HCT116 (cell line): ENCODE measurements at regions not wholly inside any gene's neighbourhood (a gene's known extent, or its start where the extent isn't known, plus 50 kb on each side); places are given as distances from the start of the nearest gene placed in this dataset.

Source experiments
- ATAC-seq: fragments of 200-7000 bp; cut with Tn5 transposase; 2 replicates; pipeline ENCODE4 v1.9.1; 2020; ENCODE audit warnings: mild to moderate bottlenecking, moderate library complexity
- BruUV-seq: library from RNA; stranded (reverse); fragments of 400-500 nt; replicated peaks from 2 replicates; lab custom pipeline; 2021; lab: Mats Ljungman, UMichigan
- CTCF ChIA-PET: fragments of 300-600 bp; sonication (Branson Sonifier 250); formaldehyde crosslinking; loops from one replicate; lab custom pipeline; 2021; ENCODE audit warnings: antibody characterized with exemption; lab: Charles Lee
- POLR2A ChIA-PET: fragments of 300-600, 350-600 bp; sonication (Branson Sonifier 250); formaldehyde crosslinking; loops from one replicate; lab custom pipeline; 2021; ENCODE audit warnings: antibody characterized with exemption; lab: Charles Lee
- RAD21 ChIA-PET, 2 experiments: fragments of 300-600 bp; sonication (Branson Sonifier 250); formaldehyde crosslinking; loops; one replicate each; lab custom pipeline; 2023; ENCODE audit warnings: low total read pairs in 2 of 2; ENCODE audit not compliant: uncharacterized antibody in 2 of 2, unreplicated experiment in 2 of 2, low non-redundant PET in 1 of 2; lab: Charles Lee
- DNase-seq: peaks from one replicate; pipeline ENCODE4 v3.0.0-alpha.2; 2010; ENCODE audit warnings: low read depth, low spot score
- H2AFZ ChIP-seq: fragments of 200-600 bp; shearing (Covaris generic), sonication (generic); 2 replicates; pipeline ENCODE4 v1.6.1; 2017; ENCODE audit warnings: low read depth, mixed run types, mixed read lengths, antibody characterized with exemption, low read length; ENCODE audit not compliant: poor library complexity, severe bottlenecking
- H3K27ac ChIP-seq: 2 replicates; pipeline ENCODE4 v1.5.1; 2012; ENCODE audit warnings: low read depth, low read length
- H3K27me3 ChIP-seq: fragments of 200-600 bp; sonication (generic); 2 replicates; pipeline ENCODE4 v1.6.1; 2016; ENCODE audit warnings: mixed run types, low read length, mixed read lengths; ENCODE audit not compliant: insufficient read depth
- H3K36me3 ChIP-seq, 2 experiments: fragments of 200-500 bp in 1 of 2; fragments of 200-600 bp in 1 of 2; sonication (Bioruptor generic) in 1 of 2; sonication (generic) in 1 of 2; 2 replicates each; pipeline versions ENCODE4 v1.5.1 to v1.6.1; 2014 to 2016; ENCODE audit warnings: low read length in 2 of 2, inconsistent platforms in 1 of 2, mixed read lengths in 1 of 2, mixed run types in 1 of 2; ENCODE audit not compliant: insufficient read depth in 2 of 2, control insufficient read depth in 1 of 2
- H3K4me1 ChIP-seq, 2 experiments: fragments of 200-600 bp in 1 of 2; sonication (generic) in 1 of 2; 2 replicates each; pipeline versions ENCODE4 v1.5.1 to v1.6.1; 2012 to 2017; ENCODE audit warnings: low read length in 2 of 2, inconsistent platforms in 1 of 2, mild to moderate bottlenecking in 1 of 2, mixed read lengths in 1 of 2, mixed run types in 1 of 2, moderate library complexity in 1 of 2; ENCODE audit not compliant: insufficient read depth in 2 of 2, control insufficient read depth in 1 of 2
- H3K4me2 ChIP-seq: fragments of 200-600 bp; sonication (generic); 2 replicates; pipeline ENCODE4 v1.6.1; 2017; ENCODE audit warnings: mixed run types, low read length, mixed read lengths
- H3K4me3 ChIP-seq, 2 experiments: fragments of 200-600 bp in 1 of 2; sonication (generic) in 1 of 2; replicated peaks in 1 of 2; 2 replicates each; pipeline ENCODE4 v1.5.1; 2011 to 2016; ENCODE audit warnings: low read length in 2 of 2, control low read depth in 1 of 2, low read depth in 1 of 2, mild to moderate bottlenecking in 1 of 2, mixed read lengths in 1 of 2, mixed run types in 1 of 2
- H3K79me2 ChIP-seq: fragments of 200-600 bp; sonication (generic); 2 replicates; pipeline ENCODE4 v1.6.1; 2017; ENCODE audit warnings: mild to moderate bottlenecking, mixed run types, low read length, moderate library complexity, mixed read lengths; ENCODE audit not compliant: insufficient read depth
- H3K9ac ChIP-seq: fragments of 200-600 bp; sonication (generic); 2 replicates; pipeline ENCODE4 v1.6.1; 2016; ENCODE audit warnings: low read length, mixed read lengths
- H3K9me2 ChIP-seq: fragments of 200-600 bp; sonication (generic), shearing (Covaris generic); 2 replicates; pipeline ENCODE4 v1.6.1; 2017; ENCODE audit warnings: mixed run types, mild to moderate bottlenecking, moderate library complexity; ENCODE audit not compliant: insufficient read depth
- H3K9me3 ChIP-seq, 2 experiments: fragments of 200-500 bp in 1 of 2; fragments of 200-600 bp in 1 of 2; sonication (Bioruptor generic) in 1 of 2; sonication (generic) in 1 of 2; 2 replicates each; pipeline ENCODE4 v1.6.1; 2014 to 2017; ENCODE audit warnings: low read length in 2 of 2, mixed read lengths in 2 of 2, inconsistent platforms in 1 of 2, low read depth in 1 of 2, mild to moderate bottlenecking in 1 of 2, mixed run types in 1 of 2, moderate library complexity in 1 of 2; ENCODE audit not compliant: control insufficient read depth in 1 of 2, insufficient read depth in 1 of 2
- H4K20me1 ChIP-seq: fragments of 200-600 bp; sonication (generic), shearing (Covaris generic); 2 replicates; pipeline ENCODE4 v1.6.1; 2017; ENCODE audit warnings: mixed run types, mild to moderate bottlenecking, moderate library complexity; ENCODE audit not compliant: insufficient read depth
- CBX3 ChIP-seq: IDR thresholded peaks from 2 replicates; pipeline ENCODE4 v1.6.1; 2012; ENCODE audit warnings: low read depth
- EZH2phosphoT487 ChIP-seq: fragments of 200-600 bp; IDR thresholded peaks from 2 replicates; pipeline ENCODE4 v1.6.1; 2018; ENCODE audit warnings: antibody characterized with exemption, borderline replicate concordance
- FOSL1 ChIP-seq: IDR thresholded peaks from 2 replicates; pipeline ENCODE4 v1.6.1; 2012; ENCODE audit warnings: low read depth
- JUND ChIP-seq: IDR thresholded peaks from 2 replicates; pipeline ENCODE4 v1.6.1; 2012
- POLR2A ChIP-seq: IDR thresholded peaks from 2 replicates; pipeline ENCODE4 v1.7.0; 2011; ENCODE audit warnings: borderline replicate concordance; ENCODE audit not compliant: insufficient read depth, insufficient read length; ENCODE audit errors: extremely low read depth
- RAD21 ChIP-seq: IDR thresholded peaks from 2 replicates; pipeline ENCODE4 v1.6.1; 2012; ENCODE audit warnings: low read depth, mild to moderate bottlenecking
- SIN3A ChIP-seq: IDR thresholded peaks from 2 replicates; pipeline ENCODE4 v1.6.1; 2012; ENCODE audit warnings: low read depth
- SRF ChIP-seq: IDR thresholded peaks from 2 replicates; pipeline ENCODE4 v1.6.1; 2012; ENCODE audit warnings: low read depth
- YY1 ChIP-seq: IDR thresholded peaks from 2 replicates; pipeline ENCODE4 v1.6.1; 2011; ENCODE audit warnings: low read length, low read depth, moderate library complexity, mild to moderate bottlenecking; ENCODE audit not compliant: insufficient replicate concordance; ENCODE audit errors: extremely low read depth
- ZFX ChIP-seq: fragments of 450-650 bp; IDR thresholded peaks from 2 replicates; pipeline ENCODE4 v1.6.1; 2017
- intact Hi-C: fragments of 100-400 bp; cut with micrococcal nuclease; formaldehyde crosslinking; loops from 2 replicates; pipeline ENCODE4 v1.10.0; 2022
- TF ChIP-seq, protein P1 (sequence below): IDR thresholded peaks from 2 replicates; pipeline ENCODE4 v1.6.1; 2012
- TF ChIP-seq, protein P2 (sequence below): IDR thresholded peaks from 2 replicates; pipeline ENCODE4 v1.6.1; 2011; ENCODE audit warnings: mild to moderate bottlenecking, low read length, moderate library complexity; ENCODE audit not compliant: insufficient replicate concordance; ENCODE audit errors: extremely low read depth
- TF ChIP-seq, protein P3 (sequence below), 3 experiments: fragments of 200-600 bp in 1 of 3; sonication (generic) in 1 of 3; IDR thresholded peaks in 2 of 3; conservative IDR thresholded peaks in 1 of 3; 2 replicates each; pipeline ENCODE4 v1.5.1; 2012 to 2017; ENCODE audit warnings: low read depth in 2 of 3, low read length in 2 of 3, antibody characterized with exemption in 1 of 3, borderline replicate concordance in 1 of 3, control low read depth in 1 of 3, mild to moderate bottlenecking in 1 of 3, mixed read lengths in 1 of 3, mixed run types in 1 of 3, moderate library complexity in 1 of 3; ENCODE audit not compliant: insufficient read depth in 1 of 3
- TF ChIP-seq, protein P4 (sequence below): IDR thresholded peaks from 2 replicates; pipeline ENCODE4 v1.6.1; 2012
- TF ChIP-seq, protein P5 (sequence below): IDR thresholded peaks from 2 replicates; pipeline ENCODE4 v1.6.1; 2012; ENCODE audit warnings: low read depth

DNA sequence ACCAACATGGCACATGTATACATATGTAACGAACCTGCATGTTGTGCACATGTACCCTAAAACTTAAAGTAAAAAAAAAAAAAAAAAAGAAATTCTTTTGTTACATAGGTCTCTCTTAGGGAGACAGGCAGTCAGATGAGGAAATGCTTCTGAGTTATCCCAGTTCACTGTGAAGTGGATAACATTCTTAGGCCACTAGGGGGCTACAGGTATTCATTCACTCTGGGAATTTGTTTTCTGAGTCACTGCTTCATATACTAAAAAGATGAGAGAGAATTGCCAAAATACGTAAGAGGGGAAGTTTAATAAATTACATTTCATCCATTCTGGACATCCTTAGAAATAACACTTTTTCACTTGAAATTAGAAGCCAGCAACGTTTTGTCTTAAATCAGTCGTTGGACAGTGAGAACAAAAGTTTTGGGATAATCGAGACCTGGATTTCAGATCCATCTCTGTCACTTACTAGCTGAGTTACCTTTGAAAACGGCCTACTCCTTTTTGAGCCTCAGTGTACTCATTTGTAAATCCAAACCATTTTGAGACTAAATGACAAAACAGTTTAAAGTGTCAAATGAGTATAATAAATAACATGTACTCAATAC is 738.4 kb upstream of the ALCAM start:
- no TSS peak for BruUV-seq
- peak; percentile 33 for DNase-seq

More for the DNA sequence above, 738.4 kb upstream of the ALCAM start:
- H3K4me2 ChIP-seq: peak overlapping the region; percentile 15; the same call in 1 of the 2 replicates
- peak overlapping the region; percentile 60 for H2AFZ ChIP-seq
- H3K9ac ChIP-seq: no peak overlapping the region
- no peaks in the 10 kb centered on the region for H3K36me3 ChIP-seq
- ChIA-PET POLR2A (no interaction called here), RAD21 (no interaction called here)
- peaks cover 0 to 5% of the 10 kb centered on the region in 2 experiments; a peak in 1 of 4 replicates for H3K9me3 ChIP-seq
- H3K79me2 ChIP-seq: no peaks in the 10 kb centered on the region
- intact Hi-C loops: loop anchor here (2.0 kb wide), 1 partner anchor 739 kb away; the partner anchor contains the start of gene ALCAM
- TF ChIP-seq POLR2A (no peak), YY1 (no peak), JUND (no peak), CBX3 (no peak), SRF (no peak), EZH2phosphoT487 (no peak), SIN3A (no peak), RAD21 (peak; percentile 61), FOSL1 (no peak), ZFX (no peak)
- TF ChIP-seq, protein P1, sequence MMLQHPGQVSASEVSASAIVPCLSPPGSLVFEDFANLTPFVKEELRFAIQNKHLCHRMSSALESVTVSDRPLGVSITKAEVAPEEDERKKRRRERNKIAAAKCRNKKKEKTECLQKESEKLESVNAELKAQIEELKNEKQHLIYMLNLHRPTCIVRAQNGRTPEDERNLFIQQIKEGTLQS: no peak
- TF ChIP-seq, protein P2, sequence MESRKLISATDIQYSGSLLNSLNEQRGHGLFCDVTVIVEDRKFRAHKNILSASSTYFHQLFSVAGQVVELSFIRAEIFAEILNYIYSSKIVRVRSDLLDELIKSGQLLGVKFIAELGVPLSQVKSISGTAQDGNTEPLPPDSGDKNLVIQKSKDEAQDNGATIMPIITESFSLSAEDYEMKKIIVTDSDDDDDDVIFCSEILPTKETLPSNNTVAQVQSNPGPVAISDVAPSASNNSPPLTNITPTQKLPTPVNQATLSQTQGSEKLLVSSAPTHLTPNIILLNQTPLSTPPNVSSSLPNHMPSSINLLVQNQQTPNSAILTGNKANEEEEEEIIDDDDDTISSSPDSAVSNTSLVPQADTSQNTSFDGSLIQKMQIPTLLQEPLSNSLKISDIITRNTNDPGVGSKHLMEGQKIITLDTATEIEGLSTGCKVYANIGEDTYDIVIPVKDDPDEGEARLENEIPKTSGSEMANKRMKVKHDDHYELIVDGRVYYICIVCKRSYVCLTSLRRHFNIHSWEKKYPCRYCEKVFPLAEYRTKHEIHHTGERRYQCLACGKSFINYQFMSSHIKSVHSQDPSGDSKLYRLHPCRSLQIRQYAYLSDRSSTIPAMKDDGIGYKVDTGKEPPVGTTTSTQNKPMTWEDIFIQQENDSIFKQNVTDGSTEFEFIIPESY: no peak
- TF ChIP-seq, protein P3, sequence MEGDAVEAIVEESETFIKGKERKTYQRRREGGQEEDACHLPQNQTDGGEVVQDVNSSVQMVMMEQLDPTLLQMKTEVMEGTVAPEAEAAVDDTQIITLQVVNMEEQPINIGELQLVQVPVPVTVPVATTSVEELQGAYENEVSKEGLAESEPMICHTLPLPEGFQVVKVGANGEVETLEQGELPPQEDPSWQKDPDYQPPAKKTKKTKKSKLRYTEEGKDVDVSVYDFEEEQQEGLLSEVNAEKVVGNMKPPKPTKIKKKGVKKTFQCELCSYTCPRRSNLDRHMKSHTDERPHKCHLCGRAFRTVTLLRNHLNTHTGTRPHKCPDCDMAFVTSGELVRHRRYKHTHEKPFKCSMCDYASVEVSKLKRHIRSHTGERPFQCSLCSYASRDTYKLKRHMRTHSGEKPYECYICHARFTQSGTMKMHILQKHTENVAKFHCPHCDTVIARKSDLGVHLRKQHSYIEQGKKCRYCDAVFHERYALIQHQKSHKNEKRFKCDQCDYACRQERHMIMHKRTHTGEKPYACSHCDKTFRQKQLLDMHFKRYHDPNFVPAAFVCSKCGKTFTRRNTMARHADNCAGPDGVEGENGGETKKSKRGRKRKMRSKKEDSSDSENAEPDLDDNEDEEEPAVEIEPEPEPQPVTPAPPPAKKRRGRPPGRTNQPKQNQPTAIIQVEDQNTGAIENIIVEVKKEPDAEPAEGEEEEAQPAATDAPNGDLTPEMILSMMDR (IDR thresholded peaks at IDR 0.05 in 2 of 3, conservative IDR thresholded peaks at IDR 0.05 in 1 of 3; ENCODE audit: borderline replicate concordance in 1 of 3, insufficient read depth in 1 of 3, low read depth in 2 of 3, low read length in 2 of 3): peak; percentile 39 to 70 (median 68); a peak in 5 of 6 replicates
- TF ChIP-seq, protein P4, sequence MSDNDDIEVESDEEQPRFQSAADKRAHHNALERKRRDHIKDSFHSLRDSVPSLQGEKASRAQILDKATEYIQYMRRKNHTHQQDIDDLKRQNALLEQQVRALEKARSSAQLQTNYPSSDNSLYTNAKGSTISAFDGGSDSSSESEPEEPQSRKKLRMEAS: no peak
- TF ChIP-seq, protein P5, sequence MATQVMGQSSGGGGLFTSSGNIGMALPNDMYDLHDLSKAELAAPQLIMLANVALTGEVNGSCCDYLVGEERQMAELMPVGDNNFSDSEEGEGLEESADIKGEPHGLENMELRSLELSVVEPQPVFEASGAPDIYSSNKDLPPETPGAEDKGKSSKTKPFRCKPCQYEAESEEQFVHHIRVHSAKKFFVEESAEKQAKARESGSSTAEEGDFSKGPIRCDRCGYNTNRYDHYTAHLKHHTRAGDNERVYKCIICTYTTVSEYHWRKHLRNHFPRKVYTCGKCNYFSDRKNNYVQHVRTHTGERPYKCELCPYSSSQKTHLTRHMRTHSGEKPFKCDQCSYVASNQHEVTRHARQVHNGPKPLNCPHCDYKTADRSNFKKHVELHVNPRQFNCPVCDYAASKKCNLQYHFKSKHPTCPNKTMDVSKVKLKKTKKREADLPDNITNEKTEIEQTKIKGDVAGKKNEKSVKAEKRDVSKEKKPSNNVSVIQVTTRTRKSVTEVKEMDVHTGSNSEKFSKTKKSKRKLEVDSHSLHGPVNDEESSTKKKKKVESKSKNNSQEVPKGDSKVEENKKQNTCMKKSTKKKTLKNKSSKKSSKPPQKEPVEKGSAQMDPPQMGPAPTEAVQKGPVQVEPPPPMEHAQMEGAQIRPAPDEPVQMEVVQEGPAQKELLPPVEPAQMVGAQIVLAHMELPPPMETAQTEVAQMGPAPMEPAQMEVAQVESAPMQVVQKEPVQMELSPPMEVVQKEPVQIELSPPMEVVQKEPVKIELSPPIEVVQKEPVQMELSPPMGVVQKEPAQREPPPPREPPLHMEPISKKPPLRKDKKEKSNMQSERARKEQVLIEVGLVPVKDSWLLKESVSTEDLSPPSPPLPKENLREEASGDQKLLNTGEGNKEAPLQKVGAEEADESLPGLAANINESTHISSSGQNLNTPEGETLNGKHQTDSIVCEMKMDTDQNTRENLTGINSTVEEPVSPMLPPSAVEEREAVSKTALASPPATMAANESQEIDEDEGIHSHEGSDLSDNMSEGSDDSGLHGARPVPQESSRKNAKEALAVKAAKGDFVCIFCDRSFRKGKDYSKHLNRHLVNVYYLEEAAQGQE: no peak
- TF ChIP-seq, all 23 proteins: peak for 2
- H4K20me1 ChIP-seq: no peaks in the 10 kb centered on the region
- no peaks in the 10 kb centered on the region for H3K9me2 ChIP-seq
- CTCF ChIA-PET: no interaction called here
- H3K4me3 ChIP-seq: no peak overlapping the region
- H3K27me3 ChIP-seq: no peaks in the 10 kb centered on the region
- H3K27ac ChIP-seq: no peak overlapping the region
- peak; percentile 87 for ATAC-seq
- peaks cover 0 to 13% of the 10 kb centered on the region in 2 experiments; a peak in 3 of 4 replicates for H3K4me1 ChIP-seq
